Tibial nerve (tissue), 3 donors: ENCODE measurements at regions not wholly inside any gene's neighbourhood (a gene's known extent, or its start where the extent isn't known, plus 50 kb on each side); places are given as distances from the start of the nearest gene placed in this dataset.

Source experiments
- POLR2A ChIP-seq, 2 donors: fragments of 450-650 bp; IDR thresholded peaks; one replicate each; pipeline ENCODE4 v1.6.1; 2017; ENCODE audit warnings: antibody characterized with exemption in 2 of 2, mild to moderate bottlenecking in 2 of 2, moderate library complexity in 2 of 2
- TF ChIP-seq, protein P1 (sequence below), 5 experiments: fragments of 200-600 bp in 3 of 5; fragments of 450-650 bp in 2 of 5; sonication (generic) in 3 of 5; IDR thresholded peaks; one replicate each; pipeline ENCODE4 v1.5.1; 2016 to 2019; ENCODE audit warnings: antibody characterized with exemption in 5 of 5, mild to moderate bottlenecking in 3 of 5, moderate library complexity in 2 of 5

DNA sequence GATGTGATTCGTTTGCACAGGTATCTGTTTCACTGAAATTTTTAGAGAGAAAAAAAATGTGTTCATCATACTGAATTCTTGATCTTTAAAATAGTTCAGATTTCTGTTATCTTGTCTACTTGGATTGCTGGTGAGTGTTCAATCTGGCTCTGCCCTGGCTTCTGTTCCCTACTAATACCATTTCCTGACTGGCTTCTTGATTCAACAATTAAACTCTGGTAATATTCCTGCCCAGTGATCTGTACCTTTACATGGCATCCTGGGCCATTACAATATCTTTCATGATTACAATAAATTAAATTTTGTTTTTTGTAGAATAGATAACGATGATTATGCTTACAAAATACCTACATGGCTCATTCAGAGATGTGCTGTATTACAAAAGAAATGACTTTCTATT is 1388.0 kb upstream of the TENM3 start:
- TF ChIP-seq, protein P1, sequence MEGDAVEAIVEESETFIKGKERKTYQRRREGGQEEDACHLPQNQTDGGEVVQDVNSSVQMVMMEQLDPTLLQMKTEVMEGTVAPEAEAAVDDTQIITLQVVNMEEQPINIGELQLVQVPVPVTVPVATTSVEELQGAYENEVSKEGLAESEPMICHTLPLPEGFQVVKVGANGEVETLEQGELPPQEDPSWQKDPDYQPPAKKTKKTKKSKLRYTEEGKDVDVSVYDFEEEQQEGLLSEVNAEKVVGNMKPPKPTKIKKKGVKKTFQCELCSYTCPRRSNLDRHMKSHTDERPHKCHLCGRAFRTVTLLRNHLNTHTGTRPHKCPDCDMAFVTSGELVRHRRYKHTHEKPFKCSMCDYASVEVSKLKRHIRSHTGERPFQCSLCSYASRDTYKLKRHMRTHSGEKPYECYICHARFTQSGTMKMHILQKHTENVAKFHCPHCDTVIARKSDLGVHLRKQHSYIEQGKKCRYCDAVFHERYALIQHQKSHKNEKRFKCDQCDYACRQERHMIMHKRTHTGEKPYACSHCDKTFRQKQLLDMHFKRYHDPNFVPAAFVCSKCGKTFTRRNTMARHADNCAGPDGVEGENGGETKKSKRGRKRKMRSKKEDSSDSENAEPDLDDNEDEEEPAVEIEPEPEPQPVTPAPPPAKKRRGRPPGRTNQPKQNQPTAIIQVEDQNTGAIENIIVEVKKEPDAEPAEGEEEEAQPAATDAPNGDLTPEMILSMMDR (IDR thresholded peaks at IDR 0.05): no peak
- TF ChIP-seq POLR2A (IDR thresholded peaks at IDR 0.05): no peak
